Activated CD4-positive, CD25-positive, alpha-beta regulatory T cell treated with anti-CD3 and anti-CD28 coated beads, Interleukin-2, amount 50 U/mL, for 72 hours (primary cell): ENCODE measurements at regions not wholly inside any gene's neighbourhood (a gene's known extent, or its start where the extent isn't known, plus 50 kb on each side); places are given as distances from the start of the nearest gene placed in this dataset.

Experiments
- DNase-seq: peaks from one replicate; pipeline ENCODE4 v3.0.0; 2021

- no peak for DNase-seq
These were observed 144.9 kb upstream of the ERBB4 start for GRCh38 chr2:212683346-212684097.

GRCh38 chr2:212682937-212683336, 144.3 kb upstream of the ERBB4 start:
- no peak for DNase-seq

- no peak for DNase-seq
These were observed 138.9 kb upstream of the ERBB4 start for GRCh38 chr2:212677466-212677865.

- DNase-seq: no peak
These were observed 133.6 kb upstream of the ERBB4 start for GRCh38 chr2:212672186-212672585.

GRCh38 chr2:212669761-212670160, 131.2 kb upstream of the ERBB4 start:
- no peak for DNase-seq

- no peak for DNase-seq
These were observed 129.2 kb upstream of the ERBB4 start for GRCh38 chr2:212667751-212668316.

- no peak for DNase-seq
These were observed 127.3 kb upstream of the ERBB4 start for GRCh38 chr2:212665948-212666347.

- DNase-seq: no peak
These were observed 120.8 kb upstream of the ERBB4 start for GRCh38 chr2:212659441-212659840.

GRCh38 chr2:212649646-212650045, 111.0 kb upstream of the ERBB4 start:
- no peak for DNase-seq

GRCh38 chr2:212646698-212647366, 108.2 kb upstream of the ERBB4 start:
- no peak for DNase-seq

- no peak for DNase-seq
These were observed 105.7 kb upstream of the ERBB4 start for GRCh38 chr2:212644195-212644837.

- no peak for DNase-seq
These were observed 101.8 kb upstream of the ERBB4 start for GRCh38 chr2:212640428-212640827.

- no peak for DNase-seq
These were observed 100.1 kb upstream of the ERBB4 start for GRCh38 chr2:212638694-212639093.

GRCh38 chr2:212628586-212628985, 90.0 kb upstream of the ERBB4 start:
- DNase-seq: no peak

GRCh38 chr2:212626371-212626918, 87.8 kb upstream of the ERBB4 start:
- no peak for DNase-seq

- no peak for DNase-seq
These were observed 81.4 kb upstream of the ERBB4 start for GRCh38 chr2:212619954-212620353.

GRCh38 chr2:212618636-212619035, 80.0 kb upstream of the ERBB4 start:
- no peak for DNase-seq

GRCh38 chr2:212610872-212611425, 72.3 kb upstream of the ERBB4 start:
- DNase-seq: no peak

- DNase-seq: no peak
These were observed 70.9 kb upstream of the ERBB4 start for GRCh38 chr2:212609479-212609878.

GRCh38 chr2:212607080-212607479, 68.5 kb upstream of the ERBB4 start:
- DNase-seq: no peak

GRCh38 chr2:212606232-212606631, 67.6 kb upstream of the ERBB4 start:
- DNase-seq: no peak

- DNase-seq: no peak
These were observed 58.1 kb upstream of the ERBB4 start for GRCh38 chr2:212596688-212597087.

GRCh38 chr2:212596276-212596675, 57.7 kb upstream of the ERBB4 start:
- no peak for DNase-seq
